ENCODE measurements at regions not wholly inside any gene's neighbourhood (a gene's known extent, or its start where the extent isn't known, plus 50 kb on each side); places are given as distances from the start of the nearest gene placed in this dataset.
A peak's percentile ranks its signal among the peaks of the same experiment; 100 is the strongest.
"Not testable (repeated sequence)": the region's sequence is repeated elsewhere in the genome, so short reads cannot be mapped to it uniquely, and the experiment has no call there.

GRCh38 chr11:92045301-92045700 is 179.3 kb upstream of the FAT3 start:
- no peak for DNase-seq (ENCODE audit: extremely low read depth, low read depth)

DNA sequence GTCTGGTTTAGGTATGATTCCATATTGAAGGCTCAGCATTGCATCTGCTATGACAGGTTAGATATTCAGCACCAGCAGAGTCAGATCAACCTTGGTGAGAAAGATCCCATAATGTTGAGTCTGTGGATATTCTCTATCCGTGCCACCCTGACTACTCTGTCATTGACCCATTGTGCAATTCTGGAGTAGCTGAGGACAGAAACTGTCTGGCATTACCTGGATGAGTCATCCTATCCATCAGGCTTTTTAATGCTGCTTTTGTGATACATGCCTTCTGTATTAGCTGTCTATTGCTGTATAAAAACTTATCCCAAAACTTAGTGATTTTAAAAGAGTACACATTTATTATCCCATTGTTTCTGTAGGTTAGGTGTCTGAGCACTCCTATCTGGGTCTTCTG is 189.1 kb upstream of the FAT3 start:
- DNase-seq (ENCODE audit: extremely low read depth, low read depth), result no peak

DNA sequence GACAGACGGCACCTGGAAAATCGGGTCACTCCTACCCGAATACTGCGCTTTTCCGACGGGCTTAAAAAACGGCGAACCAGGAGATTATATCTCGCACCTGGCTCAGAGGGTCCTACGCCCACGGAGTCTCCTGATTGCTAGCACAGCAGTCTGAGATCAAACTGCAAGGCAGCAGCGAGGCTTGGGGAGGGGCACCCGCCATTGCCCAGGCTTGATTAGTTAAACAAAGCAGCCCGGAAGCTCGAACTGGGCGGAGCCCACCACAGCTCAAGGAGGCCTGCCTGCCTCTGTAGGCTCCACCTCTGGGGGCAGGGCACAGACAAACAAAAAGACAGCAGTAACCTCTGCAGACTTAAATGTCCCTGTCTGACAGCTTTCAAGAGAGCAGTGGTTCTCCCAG is 197.5 kb upstream of the FAT3 start:
- DNase-seq (ENCODE audit: extremely low read depth, low read depth), result peak; percentile 2

GRCh38 chr11:92026664-92027063 is 198.0 kb upstream of the FAT3 start:
- DNase-seq (ENCODE audit: extremely low read depth, low read depth), result no peak

DNA sequence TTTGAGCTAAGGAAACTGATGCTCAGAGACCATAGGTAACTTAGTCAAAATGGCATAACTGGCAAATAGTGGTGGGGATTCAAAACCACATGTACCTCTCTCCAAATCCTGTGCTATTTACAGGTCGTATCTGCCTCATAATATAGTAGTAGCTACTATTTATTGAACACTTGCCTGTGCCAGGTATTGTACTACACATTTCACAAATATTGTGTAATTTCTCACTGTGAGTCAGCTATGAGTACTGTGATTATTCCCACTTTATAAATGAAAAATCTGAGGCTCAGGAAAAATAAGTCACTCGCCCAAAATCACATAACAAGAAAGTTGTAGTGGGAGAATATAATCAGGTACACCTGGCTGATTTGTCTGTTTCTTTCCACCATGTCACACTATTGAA is 199.8 kb upstream of the FAT3 start:
- DNase-seq (ENCODE audit: extremely low read depth, low read depth), result no peak

DNA sequence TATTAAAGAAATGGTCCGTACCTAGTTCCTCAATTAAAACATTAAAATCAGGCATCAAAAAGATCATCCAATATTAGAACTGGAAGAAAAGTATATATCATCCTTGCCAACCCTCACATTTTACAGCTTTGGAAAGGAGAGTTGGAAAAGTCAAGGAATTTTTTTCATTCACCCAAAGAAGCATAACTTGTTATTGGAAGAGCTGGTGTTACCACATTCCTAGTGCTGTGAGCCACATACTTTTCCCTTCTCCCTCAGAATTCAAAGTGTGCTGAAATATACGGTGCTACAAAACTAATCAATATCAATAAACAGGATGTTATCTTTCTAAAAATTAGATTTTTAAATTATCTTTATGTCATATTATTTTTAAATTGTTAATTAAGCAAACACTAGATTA is 202.1 kb upstream of the FAT3 start:
- no peak for DNase-seq (ENCODE audit: extremely low read depth, low read depth)

- DNase-seq (ENCODE audit: extremely low read depth, low read depth), result no peak
Measured at GRCh38 chr11:92018332-92018731, 206.3 kb upstream of the FAT3 start.

- DNase-seq (ENCODE audit: extremely low read depth, low read depth), result no peak
Measured at GRCh38 chr11:92008249-92008648, 216.4 kb upstream of the FAT3 start.

- no peak for DNase-seq (ENCODE audit: extremely low read depth, low read depth)
Measured at GRCh38 chr11:92002568-92002967, 222.1 kb upstream of the FAT3 start.

GRCh38 chr11:91998481-91998880 is 226.1 kb upstream of the FAT3 start:
- DNase-seq (ENCODE audit: extremely low read depth, low read depth), result no peak

GRCh38 chr11:91997226-91997625 is 227.4 kb upstream of the FAT3 start:
- no peak for DNase-seq (ENCODE audit: extremely low read depth, low read depth)

- DNase-seq (ENCODE audit: extremely low read depth, low read depth), result no peak
Measured at GRCh38 chr11:91996526-91996925, 228.1 kb upstream of the FAT3 start.

- not testable (repeated sequence) for DNase-seq (ENCODE audit: extremely low read depth, low read depth)
Measured at GRCh38 chr11:91988443-91988842, 236.2 kb upstream of the FAT3 start.

GRCh38 chr11:91986218-91986617 is 238.4 kb upstream of the FAT3 start:
- DNase-seq (ENCODE audit: extremely low read depth, low read depth), result no peak

DNA sequence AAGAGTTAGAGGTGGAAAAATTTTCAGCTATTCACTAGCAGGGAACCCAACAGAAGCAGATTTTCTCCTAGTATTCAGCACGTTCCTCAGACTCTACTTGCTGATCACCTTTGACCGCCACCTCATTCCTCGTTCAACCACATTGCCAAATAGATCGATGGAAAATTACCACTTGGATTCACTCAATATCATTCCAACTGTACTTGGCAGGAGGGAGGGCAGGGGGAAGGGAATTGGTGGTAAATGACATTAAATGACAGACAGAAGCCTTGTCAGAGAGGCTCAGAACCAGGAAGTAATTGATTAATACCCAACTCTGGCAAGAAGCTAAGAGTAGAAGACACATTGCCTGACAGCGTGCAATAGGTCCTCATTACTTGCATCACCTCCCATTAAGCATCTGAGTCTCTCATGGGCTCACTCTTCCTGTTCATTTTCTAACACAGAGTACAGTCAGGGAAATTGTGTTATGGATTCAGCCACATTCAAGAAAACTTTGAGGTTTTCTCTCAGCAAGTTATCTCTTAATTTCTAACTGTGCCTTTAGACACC is 240.5 kb upstream of the FAT3 start:
- no peak for DNase-seq (ENCODE audit: extremely low read depth, low read depth)

- DNase-seq (ENCODE audit: extremely low read depth, low read depth), result no peak
Measured at GRCh38 chr11:91981995-91982394, 242.6 kb upstream of the FAT3 start.

DNA sequence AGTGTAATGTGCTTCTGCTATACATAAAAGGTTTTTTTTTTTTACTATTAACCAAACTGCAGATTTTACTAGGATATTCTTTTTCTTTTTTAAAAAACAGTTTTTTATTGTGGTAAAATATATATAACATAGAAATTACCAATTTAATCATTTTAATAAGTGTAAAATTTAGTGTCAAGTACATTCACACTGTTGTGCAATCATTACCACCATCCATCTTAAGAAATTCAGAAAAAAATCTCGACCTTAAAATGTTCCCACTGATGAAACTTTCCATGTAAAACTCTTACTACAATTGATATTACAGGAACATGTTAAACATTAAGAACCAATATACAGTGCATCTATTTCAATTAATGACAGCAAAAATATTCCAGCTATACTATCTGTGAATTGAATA is 244.8 kb upstream of the FAT3 start:
- DNase-seq (ENCODE audit: extremely low read depth, low read depth), result no peak

DNA sequence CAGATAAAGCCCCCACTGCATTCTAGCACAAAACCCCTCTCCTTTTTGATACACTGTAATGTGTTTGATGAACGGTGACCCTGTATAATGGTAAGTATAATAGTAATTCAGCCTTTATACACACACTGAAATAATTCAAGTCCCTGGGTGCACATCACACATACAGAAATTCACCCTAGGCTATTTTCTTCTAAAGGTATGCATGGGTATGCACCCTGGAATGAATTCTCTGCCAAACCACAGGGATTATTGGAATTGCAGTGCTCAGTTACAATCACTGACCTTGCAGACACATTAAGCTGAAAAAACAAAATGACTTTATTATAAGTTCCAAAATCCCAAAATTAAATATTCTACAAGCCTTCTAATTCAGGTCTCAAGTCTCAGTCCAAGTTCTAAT is 245.9 kb upstream of the FAT3 start:
- DNase-seq (ENCODE audit: extremely low read depth, low read depth), result no peak

DNA sequence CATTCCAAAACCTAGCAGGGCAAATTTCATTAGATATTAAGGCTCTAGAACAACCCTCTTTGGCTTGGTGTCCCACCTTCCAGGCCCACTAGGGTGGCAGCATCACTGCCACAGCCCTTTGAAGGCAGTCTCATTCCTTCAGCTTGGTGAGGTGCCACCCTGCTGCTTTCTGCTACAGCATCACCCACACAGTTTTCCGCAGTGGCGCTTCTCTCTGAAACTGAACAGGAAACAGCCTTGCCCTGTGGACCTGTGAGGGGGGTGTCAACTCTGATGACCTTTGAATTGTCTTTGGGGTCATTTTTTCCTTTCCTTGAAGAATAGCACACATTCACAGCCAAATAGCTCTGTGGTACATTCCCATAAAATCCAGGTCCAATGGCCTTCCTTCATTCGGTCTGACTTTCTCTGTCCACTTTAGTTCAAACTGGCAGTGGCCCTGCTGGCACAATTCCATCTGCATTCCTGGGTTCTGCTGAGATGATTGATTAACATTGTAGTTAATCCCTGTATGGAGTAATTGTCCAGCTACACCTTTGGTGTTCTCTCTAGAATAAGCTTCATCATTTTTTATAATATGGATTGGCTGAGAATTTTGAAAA is 251.9 kb upstream of the FAT3 start:
- DNase-seq (ENCODE audit: extremely low read depth, low read depth), result no peak

GRCh38 chr11:91970624-91971023 is 254.0 kb upstream of the FAT3 start:
- DNase-seq (ENCODE audit: extremely low read depth, low read depth), result no peak

DNA sequence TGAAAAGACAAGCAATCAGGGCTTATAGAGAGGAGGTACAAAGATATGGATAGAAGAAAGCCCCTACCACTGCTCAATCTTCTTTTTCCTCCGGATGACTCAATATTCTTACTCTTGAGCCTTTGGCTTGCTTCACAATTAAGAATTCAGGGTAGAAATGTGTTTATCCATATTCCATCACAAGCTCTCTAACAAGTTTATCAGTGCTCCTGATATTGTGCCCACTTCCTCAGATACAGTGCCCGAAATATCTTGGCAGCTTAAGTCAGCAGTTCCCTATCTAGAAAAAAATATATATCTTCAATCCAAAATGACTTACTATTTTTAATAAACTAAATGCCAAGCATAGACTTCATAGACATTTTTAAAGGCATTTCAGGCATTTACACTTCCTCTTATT is 255.1 kb upstream of the FAT3 start:
- DNase-seq (ENCODE audit: extremely low read depth, low read depth), result no peak

- no peak for DNase-seq (ENCODE audit: extremely low read depth, low read depth)
Measured at GRCh38 chr11:91967691-91968045, 256.9 kb upstream of the FAT3 start.

GRCh38 chr11:91967026-91967690 is 257.5 kb upstream of the FAT3 start:
- no peak for DNase-seq (ENCODE audit: extremely low read depth, low read depth)

All from NCI-H460 (cell line).